H9 (cell line): ENCODE measurements at regions not wholly inside any gene's neighbourhood (a gene's known extent, or its start where the extent isn't known, plus 50 kb on each side); places are given as distances from the start of the nearest gene placed in this dataset.

Experiments
- DNase-seq: peaks from one replicate; pipeline ENCODE4 v3.0.0-alpha.2; 2017
- H2AFZ ChIP-seq: one replicate; pipeline ENCODE4 v1.6.1; 2013; ENCODE audit warnings: mild to moderate bottlenecking, low read length, control low read depth, moderate library complexity
- H2AK5ac ChIP-seq: 2 replicates; pipeline ENCODE4 v1.6.1; 2013; ENCODE audit warnings: low read length, control low read depth, mixed read lengths; ENCODE audit not compliant: insufficient read length
- H2BK120ac ChIP-seq: one replicate; pipeline ENCODE4 v1.6.1; 2013; ENCODE audit warnings: low read depth, mild to moderate bottlenecking, low read length, control low read depth, inconsistent platforms; ENCODE audit not compliant: poor library complexity, severe bottlenecking
- H2BK12ac ChIP-seq: 2 replicates; pipeline ENCODE4 v1.6.1; 2013; ENCODE audit warnings: low read length, control low read depth, mixed read lengths, low read depth; ENCODE audit not compliant: insufficient read length
- H2BK15ac ChIP-seq: 2 replicates; pipeline ENCODE4 v1.6.1; 2013; ENCODE audit warnings: low read depth, low read length, control low read depth
- H2BK20ac ChIP-seq: one replicate; pipeline ENCODE4 v1.6.1; 2013; ENCODE audit warnings: low read depth, mild to moderate bottlenecking, low read length, control low read depth, inconsistent platforms; ENCODE audit not compliant: poor library complexity, severe bottlenecking
- H2BK5ac ChIP-seq: 2 replicates; pipeline ENCODE4 v1.6.1; 2013; ENCODE audit warnings: low read length, control low read depth, mixed read lengths; ENCODE audit not compliant: insufficient read length
- H3K14ac ChIP-seq: 2 replicates; pipeline ENCODE4 v1.6.1; 2013; ENCODE audit warnings: low read length, control low read depth; ENCODE audit not compliant: insufficient read depth
- H3K18ac ChIP-seq: 2 replicates; pipeline ENCODE4 v1.6.1; 2013; ENCODE audit warnings: low read depth, mild to moderate bottlenecking, mixed read lengths, low read length, control low read depth; ENCODE audit not compliant: insufficient read length
- H3K23ac ChIP-seq: 2 replicates; pipeline ENCODE4 v1.6.1; 2013; ENCODE audit warnings: low read length, control low read depth, mixed read lengths, low read depth; ENCODE audit not compliant: insufficient read length
- H3K23me2 ChIP-seq: 2 replicates; pipeline ENCODE4 v1.6.1; 2013; ENCODE audit warnings: low read depth, mild to moderate bottlenecking, mixed read lengths, low read length, control low read depth; ENCODE audit not compliant: insufficient read length, poor library complexity, severe bottlenecking
- H3K27ac ChIP-seq: 2 replicates; pipeline ENCODE4 v1.5.1; 2013; ENCODE audit warnings: low read length, control low read depth, mixed read lengths, low read depth; ENCODE audit not compliant: insufficient read length
- H3K27me3 ChIP-seq: 2 replicates; pipeline ENCODE4 v1.6.1; 2013; ENCODE audit warnings: low read length, control low read depth, inconsistent platforms; ENCODE audit not compliant: insufficient read depth
- H3K4ac ChIP-seq: 2 replicates; pipeline ENCODE4 v1.6.1; 2013; ENCODE audit warnings: low read depth, mild to moderate bottlenecking, control low read depth, inconsistent platforms, low read length, moderate library complexity
- H3K4me1 ChIP-seq: 2 replicates; pipeline ENCODE4 v1.6.1; 2013; ENCODE audit warnings: low read length, control low read depth, inconsistent platforms; ENCODE audit not compliant: insufficient read depth
- H3K4me2 ChIP-seq: 2 replicates; pipeline ENCODE4 v1.6.1; 2013; ENCODE audit warnings: low read length, control low read depth, mixed read lengths; ENCODE audit not compliant: insufficient read length, insufficient read depth
- H3K56ac ChIP-seq: 2 replicates; pipeline ENCODE4 v1.6.1; 2013; ENCODE audit warnings: low read depth, mild to moderate bottlenecking, mixed read lengths, low read length, control low read depth; ENCODE audit not compliant: insufficient read length
- H3K79me1 ChIP-seq: 2 replicates; pipeline ENCODE4 v1.6.1; 2013; ENCODE audit warnings: low read depth, mild to moderate bottlenecking, moderate library complexity, low read length, control low read depth, inconsistent platforms; ENCODE audit not compliant: insufficient read depth, poor library complexity, severe bottlenecking
- H3K79me2 ChIP-seq: 2 replicates; pipeline ENCODE4 v1.6.1; 2013; ENCODE audit warnings: low read length, control low read depth, inconsistent platforms; ENCODE audit not compliant: insufficient read depth
- H3K9ac ChIP-seq: 2 replicates; pipeline ENCODE4 v1.6.1; 2013; ENCODE audit warnings: low read length, control low read depth, mixed read lengths; ENCODE audit not compliant: insufficient read length; ENCODE audit errors: extremely low read depth
- H3K9me3 ChIP-seq: one replicate; pipeline ENCODE4 v1.6.1; 2013; ENCODE audit warnings: low read depth, low read length, inconsistent platforms; ENCODE audit not compliant: control insufficient read depth
- H3T11ph ChIP-seq: one replicate; pipeline ENCODE4 v1.6.1; 2013; ENCODE audit warnings: mild to moderate bottlenecking, low read length, control low read depth, inconsistent platforms
- H4K20me1 ChIP-seq: one replicate; pipeline ENCODE4 v1.6.1; 2013; ENCODE audit not compliant: control insufficient read depth, insufficient read length, insufficient read depth
- H4K5ac ChIP-seq: 2 replicates; pipeline ENCODE4 v1.6.1; 2013; ENCODE audit warnings: low read depth, mild to moderate bottlenecking, mixed read lengths, low read length, control low read depth; ENCODE audit not compliant: insufficient read length
- H4K8ac ChIP-seq: replicated peaks from 2 replicates; pipeline ENCODE4 v1.6.1; 2013; ENCODE audit warnings: low read length, control low read depth, mixed read lengths, low read depth; ENCODE audit not compliant: insufficient read length
- H4K91ac ChIP-seq: 2 replicates; pipeline ENCODE4 v1.6.1; 2013; ENCODE audit warnings: low read depth, mild to moderate bottlenecking, moderate library complexity, mixed read lengths, low read length, control low read depth; ENCODE audit not compliant: insufficient read length
- H3K27ac Mint-ChIP-seq, 3 experiments: 2 replicates in 2 of 3; 3 replicates in 1 of 3; pipeline ENCODE4 v1.8.0; 2020 to 2021; ENCODE audit warnings: mixed read lengths in 3 of 3, mild to moderate bottlenecking in 1 of 3, moderate library complexity in 1 of 3
- H3K27me3 Mint-ChIP-seq: 2 replicates; pipeline ENCODE4 v1.8.0; 2021; ENCODE audit warnings: low read depth, mild to moderate bottlenecking, moderate library complexity, mixed read lengths
- H3K36me3 Mint-ChIP-seq, 3 experiments: 2 replicates in 2 of 3; 3 replicates in 1 of 3; pipeline ENCODE4 v1.8.0; 2020 to 2021; ENCODE audit warnings: low read depth in 3 of 3, mixed read lengths in 3 of 3; ENCODE audit not compliant: insufficient read depth in 1 of 3
- H3K4me1 Mint-ChIP-seq, 2 experiments: 2 replicates each; pipeline ENCODE4 v1.8.0; 2020; ENCODE audit warnings: mixed read lengths in 2 of 2
- H3K4me3 Mint-ChIP-seq, 2 experiments: 2 replicates in 1 of 2; 3 replicates in 1 of 2; pipeline ENCODE4 v1.8.0; 2020 to 2021; ENCODE audit warnings: mild to moderate bottlenecking in 2 of 2, mixed read lengths in 2 of 2, moderate library complexity in 1 of 2
- H3K9me3 Mint-ChIP-seq, 2 experiments: 2 replicates in 1 of 2; 3 replicates in 1 of 2; pipeline ENCODE4 v1.8.0; 2020; ENCODE audit warnings: mild to moderate bottlenecking in 2 of 2, mixed read lengths in 2 of 2, moderate library complexity in 1 of 2
- CTCF ChIP-seq: fragments of 200-600 bp; sonication (generic); conservative IDR thresholded peaks from 3 replicates; pipeline ENCODE4 v1.8.0; 2021; ENCODE audit warnings: antibody characterized with exemption, mild to moderate bottlenecking

GRCh38 chr5:125289606-125290005 is 543.2 kb upstream of the ZNF608 start:
- H3K18ac ChIP-seq, result no peak overlapping the region
- no peak overlapping the region for H3K4me3 Mint-ChIP-seq
- no peak overlapping the region for H4K91ac ChIP-seq
- peaks cover 17 to 22% of the 10 kb centered on the region in 2 experiments for H3K4me1 Mint-ChIP-seq
- no peak overlapping the region for H2BK12ac ChIP-seq
- H3K36me3 Mint-ChIP-seq, result no peaks in the 10 kb centered on the region
- no peaks in the 10 kb centered on the region for H3K27me3 Mint-ChIP-seq
- H4K5ac ChIP-seq, result no peak overlapping the region
- H3K14ac ChIP-seq, result no peak overlapping the region
- H3K27ac ChIP-seq, result no peak overlapping the region
- no peak overlapping the region for H3K27ac Mint-ChIP-seq
- DNase-seq, result no peak
- no peak overlapping the region for H2BK15ac ChIP-seq
- H3K27me3 ChIP-seq, result no peaks in the 10 kb centered on the region
- no peak overlapping the region for H2BK20ac ChIP-seq
- no peak overlapping the region for H2AFZ ChIP-seq
- H3K23me2 ChIP-seq, result no peaks in the 10 kb centered on the region
- TF ChIP-seq CTCF, result no peak
- no peak overlapping the region for H2BK120ac ChIP-seq
- H3K9me3 ChIP-seq, result no peaks in the 10 kb centered on the region
- H4K20me1 ChIP-seq, result no peaks in the 10 kb centered on the region
- H3K9me3 Mint-ChIP-seq, result no peaks in the 10 kb centered on the region
- no peak overlapping the region for H2BK5ac ChIP-seq
- no peak overlapping the region for H2AK5ac ChIP-seq
- H3K4ac ChIP-seq, result no peak overlapping the region
- no peaks in the 10 kb centered on the region for H3K79me1 ChIP-seq
- no peak overlapping the region for H3K4me2 ChIP-seq
- H3K4me1 ChIP-seq, result no peaks in the 10 kb centered on the region
- no peak overlapping the region for H4K8ac ChIP-seq
- H3T11ph ChIP-seq, result no peak overlapping the region
- H3K9ac ChIP-seq, result no peak overlapping the region
- no peak overlapping the region for H3K56ac ChIP-seq
- no peaks in the 10 kb centered on the region for H3K79me2 ChIP-seq
- no peak overlapping the region for H3K23ac ChIP-seq
